ENCODE measurements at regions not wholly inside any gene's neighbourhood (a gene's known extent, or its start where the extent isn't known, plus 50 kb on each side); places are given as distances from the start of the nearest gene placed in this dataset.

DNA sequence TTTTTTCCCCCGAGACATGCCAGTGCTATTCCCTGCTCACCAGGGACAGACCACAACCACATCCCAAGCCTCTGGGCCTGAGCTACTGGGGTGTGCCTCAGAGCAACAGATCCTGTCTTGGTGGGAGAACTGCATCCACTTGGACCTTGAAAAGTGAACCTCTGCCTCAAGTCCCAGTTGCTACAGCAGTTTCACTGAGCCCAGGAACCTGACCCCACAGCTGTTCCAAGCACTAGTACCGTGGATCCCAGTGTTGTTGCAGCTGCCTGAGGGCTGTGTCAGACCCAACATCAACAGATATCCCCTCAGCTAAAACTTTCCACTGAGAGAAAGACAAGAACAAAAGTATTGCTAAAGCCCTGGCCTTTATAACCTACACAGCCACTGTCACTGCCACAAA, 373.0 kb downstream of the PLPP3 start:
- TF ChIP-seq, protein P1, sequence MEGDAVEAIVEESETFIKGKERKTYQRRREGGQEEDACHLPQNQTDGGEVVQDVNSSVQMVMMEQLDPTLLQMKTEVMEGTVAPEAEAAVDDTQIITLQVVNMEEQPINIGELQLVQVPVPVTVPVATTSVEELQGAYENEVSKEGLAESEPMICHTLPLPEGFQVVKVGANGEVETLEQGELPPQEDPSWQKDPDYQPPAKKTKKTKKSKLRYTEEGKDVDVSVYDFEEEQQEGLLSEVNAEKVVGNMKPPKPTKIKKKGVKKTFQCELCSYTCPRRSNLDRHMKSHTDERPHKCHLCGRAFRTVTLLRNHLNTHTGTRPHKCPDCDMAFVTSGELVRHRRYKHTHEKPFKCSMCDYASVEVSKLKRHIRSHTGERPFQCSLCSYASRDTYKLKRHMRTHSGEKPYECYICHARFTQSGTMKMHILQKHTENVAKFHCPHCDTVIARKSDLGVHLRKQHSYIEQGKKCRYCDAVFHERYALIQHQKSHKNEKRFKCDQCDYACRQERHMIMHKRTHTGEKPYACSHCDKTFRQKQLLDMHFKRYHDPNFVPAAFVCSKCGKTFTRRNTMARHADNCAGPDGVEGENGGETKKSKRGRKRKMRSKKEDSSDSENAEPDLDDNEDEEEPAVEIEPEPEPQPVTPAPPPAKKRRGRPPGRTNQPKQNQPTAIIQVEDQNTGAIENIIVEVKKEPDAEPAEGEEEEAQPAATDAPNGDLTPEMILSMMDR (IDR thresholded peaks at IDR 0.05): no peak
- no peak for TF ChIP-seq POLR2A (IDR thresholded peaks at IDR 0.05)

Measured in lower leg skin (tissue), 3 donors.